Heart left ventricle (tissue), 16 donors: ENCODE measurements at regions not wholly inside any gene's neighbourhood (a gene's known extent, or its start where the extent isn't known, plus 50 kb on each side); places are given as distances from the start of the nearest gene placed in this dataset.
"Not testable (repeated sequence)": the region's sequence is repeated elsewhere in the genome, so short reads cannot be mapped to it uniquely, and the experiment has no call there.

Experiments
- ATAC-seq, 4 donors: fragments of 200-7000 bp; cut with Tn5 transposase; one replicate each; pipeline ENCODE4 v1.9.1; 2020 to 2022; ENCODE audit warnings: moderate library complexity in 4 of 4, mild to moderate bottlenecking in 3 of 4, moderate number of reproducible peaks in 1 of 4
- DNase-seq, 5 donors: peaks; one replicate each; pipeline ENCODE4 v3.0.0-alpha.2; 2020
- H3K27ac ChIP-seq, 12 donors: fragments of 200-600 bp; sonication (generic) in 4 of 12; one replicate each; pipeline versions ENCODE4 v1.5.0 to v1.8.0; 2016 to 2022; ENCODE audit warnings: mild to moderate bottlenecking in 2 of 12
- H3K27me3 ChIP-seq, 9 donors: fragments of 200-600 bp; sonication (generic) in 2 of 9; one replicate each; pipeline versions ENCODE4 v1.5.1 to v1.8.0; 2016 to 2022; ENCODE audit warnings: mild to moderate bottlenecking in 3 of 9
- H3K36me3 ChIP-seq, 9 donors: fragments of 200-600 bp; sonication (generic) in 2 of 9; one replicate each; pipeline versions ENCODE4 v1.5.0 to v1.8.0; 2018 to 2022; ENCODE audit warnings: mild to moderate bottlenecking in 2 of 9
- H3K4me1 ChIP-seq, 12 donors: fragments of 200-600 bp; sonication (generic) in 4 of 12; one replicate each; pipeline versions ENCODE4 v1.5.0 to v1.8.0; 2016 to 2022; ENCODE audit warnings: mild to moderate bottlenecking in 3 of 12
- H3K4me3 ChIP-seq, 12 donors: fragments of 200-600 bp; sonication (generic) in 4 of 12; one replicate each; pipeline versions ENCODE4 v1.5.0 to v1.8.0; 2017 to 2022; ENCODE audit warnings: mild to moderate bottlenecking in 9 of 12, moderate library complexity in 4 of 12
- H3K9me3 ChIP-seq, 12 donors: fragments of 200-600 bp; sonication (generic) in 4 of 12; one replicate each; pipeline versions ENCODE4 v1.5.0 to v1.8.0; 2016 to 2022; ENCODE audit warnings: mild to moderate bottlenecking in 1 of 12
- CTCF ChIP-seq, 12 donors: fragments of 200-600 bp; sonication (generic) in 4 of 12; IDR thresholded peaks; one replicate each; pipeline versions ENCODE4 v1.5.0 to v1.8.0; 2018 to 2022; ENCODE audit warnings: antibody characterized with exemption in 12 of 12, mild to moderate bottlenecking in 5 of 12
- POLR2A ChIP-seq, 2 donors: fragments of 450-650 bp; IDR thresholded peaks; one replicate each; pipeline ENCODE4 v1.6.1; 2017; ENCODE audit warnings: antibody characterized with exemption in 2 of 2, mild to moderate bottlenecking in 2 of 2, moderate library complexity in 2 of 2
- WGBS, 4 donors: extraction: QIAGEN DNeasy Blood & Tissue Kit in 2 of 4; methylation state at CpG; one replicate each; pipeline versions ENCODE4 v1.1.5 to v1.1.7; 2013 to 2018; 5-methylcytosine and 5-hydroxymethylcytosine counted together
- intact Hi-C, 10 donors: fragments of 100-400 bp; cut with DNase I; formaldehyde crosslinking; loops; one replicate each; pipeline versions ENCODE4 v1.11.1 to v1.14.2; 2022
- donor health status: ischemic (EF 13 %, LVEDD 7.1; RV severe dilation, severe dysfunction).
- donor health status: healthy with polysubstance abuse.
- donor health status: DM: no; HTN: yes; CAD: no.
- donor health status: DM: no; HTN: no; CAD: no.
- donor health status: ischemic (EF 25% LVEDD 6.9; RV normal size, moderate dysfunction).
- donor health status: ischemic (EF 25% LVEDD 5.7; RV mildly dilated, moderate dysfunction).
- donor health status: healthy.
- donor health status: DM: yes; HTN: yes; CAD: no.
- donor health status: ischemic (EF 35%, LVEDD 5.7; RV mildly dilated, moderate dysfunction).
- donor health status: nonischemic (EF 11% LVEDD 7.7; RV severe dilation, severe dysfunction).
- donor health status: DM: yes; HTN: yes; CAD: no.
- donor health status: PGD.
- donor health status: ischemic (EF 29% LVEDD 5.4; RV normal size, mild dysfunction).
- donor health status: nonischemic (EF 23%, LVEDD 6.1; RV moderate dilation, normal function).

DNA sequence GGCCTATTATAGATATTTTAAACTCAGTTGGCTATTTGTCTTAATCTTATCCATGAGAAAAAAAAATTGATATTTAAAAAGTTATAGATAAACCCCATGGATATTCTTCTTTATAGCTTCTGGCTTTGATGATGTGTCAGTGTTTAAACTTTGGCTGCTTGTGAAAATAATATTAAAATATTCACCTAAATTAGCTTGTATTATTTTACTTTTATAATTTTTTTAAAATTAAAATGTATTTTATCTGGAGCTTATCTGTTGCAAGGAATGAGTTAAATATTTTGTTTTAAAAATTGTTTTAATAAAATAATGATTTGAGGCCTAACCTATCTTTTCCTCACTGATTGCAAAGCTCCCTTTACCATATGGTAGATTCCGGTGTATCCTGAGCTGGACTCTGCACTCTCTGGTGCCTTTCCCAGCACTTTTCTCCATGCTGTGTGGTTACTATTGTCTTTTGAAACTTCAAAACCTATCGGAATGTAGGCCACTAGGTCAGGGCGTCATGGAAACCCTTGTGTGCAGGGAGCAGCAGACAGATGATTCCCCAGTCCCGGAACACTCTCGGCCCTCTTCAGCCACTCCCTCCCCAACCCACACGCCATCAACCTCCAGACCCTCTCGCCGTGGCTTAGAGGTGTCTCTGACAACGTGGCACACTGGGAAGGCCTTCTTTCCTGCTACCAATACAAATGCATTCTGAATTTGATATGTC, 252.3 kb upstream of the ATP10A start:
- Histone ChIP-seq H3K27me3 (no peaks in the 10 kb centered on the region), H3K4me1 (no peaks in the 10 kb centered on the region), H3K9me3 (no peaks in the 10 kb centered on the region), H3K36me3 (no peaks in the 10 kb centered on the region), H3K4me3 (no peak overlapping the region), H3K27ac (no peak overlapping the region)
- ATAC-seq (no peak), DNase-seq (no peak)
- intact Hi-C loops: no loop called here
- TF ChIP-seq CTCF (IDR thresholded peaks at IDR 0.05) (no peak), POLR2A (IDR thresholded peaks at IDR 0.05) (no peak)
- 58 to 73% (median 65%) methylated on average over 9 of the region's 9 CpGs for WGBS, 4 donors

DNA sequence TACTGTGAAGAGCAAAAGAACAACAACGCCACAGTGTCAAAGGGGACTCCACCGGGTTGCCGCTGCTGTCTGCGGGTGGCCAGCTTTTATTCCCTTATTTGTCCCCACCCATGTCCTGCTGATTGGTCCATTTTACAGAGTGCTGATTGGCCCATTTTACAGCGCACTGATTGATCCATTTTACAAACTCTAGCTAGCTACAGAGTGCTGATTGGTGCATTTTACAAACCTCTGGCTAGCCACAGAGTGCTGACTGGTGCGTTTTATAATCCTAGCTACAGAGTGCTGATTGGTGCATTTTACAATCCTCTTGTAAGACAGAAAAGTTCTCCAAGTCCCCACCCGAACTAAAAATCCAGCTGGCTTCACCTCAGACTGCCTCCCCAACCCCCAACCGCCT, 251.0 kb upstream of the ATP10A start:
- WGBS, 4 donors: 70 to 80% (median 73%) methylated on average over 8 of the region's 8 CpGs
- intact Hi-C loops: not testable (repeated sequence)

DNA sequence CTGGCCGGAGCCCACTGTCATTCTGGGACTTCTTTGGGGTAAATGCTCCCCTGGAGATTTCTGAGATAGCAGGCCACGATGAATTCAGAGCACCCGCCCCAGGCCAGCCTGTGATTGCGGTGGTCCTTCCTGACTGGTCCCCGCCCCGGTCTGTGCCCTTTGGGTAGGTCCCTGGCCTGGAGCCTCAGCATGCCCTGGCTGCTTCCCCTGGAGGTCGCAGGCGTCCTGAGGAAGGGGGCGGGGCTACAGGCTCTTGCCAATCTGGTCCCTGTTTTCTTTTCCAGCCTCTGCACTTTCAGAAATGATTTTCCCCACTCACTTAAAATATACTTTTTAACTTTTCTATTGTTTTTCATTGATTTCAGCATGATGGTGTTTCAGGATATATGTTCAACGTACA, 250.2 kb upstream of the ATP10A start:
- no peaks in the 10 kb centered on the region for H3K9me3 ChIP-seq
- no peak for TF ChIP-seq CTCF (IDR thresholded peaks at IDR 0.05)
- no peak for TF ChIP-seq POLR2A (IDR thresholded peaks at IDR 0.05)
- no peak overlapping the region for H3K27ac ChIP-seq
- intact Hi-C loops: no loop called here
- H3K4me3 ChIP-seq: no peak overlapping the region
- ATAC-seq: no peak
- H3K27me3 ChIP-seq: no peaks in the 10 kb centered on the region
- H3K4me1 ChIP-seq: no peaks in the 10 kb centered on the region
- WGBS, 4 donors: 73 to 82% (median 77%) methylated on average over 10 of the region's 10 CpGs
- H3K36me3 ChIP-seq: no peaks in the 10 kb centered on the region
- no peak for DNase-seq

More for the DNA sequence above, 251.0 kb upstream of the ATP10A start:
- not testable (repeated sequence) for H3K27ac ChIP-seq, H3K4me1 ChIP-seq, H3K36me3 ChIP-seq, ATAC-seq, H3K4me3 ChIP-seq, DNase-seq, H3K9me3 ChIP-seq, H3K27me3 ChIP-seq

GRCh38 chr15:26109203-26109602, 246.1 kb upstream of the ATP10A start:
- peaks cover 0 to 11% (median 2%) of the 10 kb centered on the region in 12 donors for H3K9me3 ChIP-seq
- ATAC-seq (no peak), DNase-seq (no peak)
- H3K27ac ChIP-seq: no peak overlapping the region
- H3K27me3 ChIP-seq: no peaks in the 10 kb centered on the region
- H3K4me1 ChIP-seq: no peaks in the 10 kb centered on the region
- intact Hi-C loops: no loop called here
- WGBS, 4 donors: 60 to 83% (median 70%) methylated on average over 4 of the region's 4 CpGs
- H3K4me3 ChIP-seq: no peak overlapping the region
- no peaks in the 10 kb centered on the region for H3K36me3 ChIP-seq
- TF ChIP-seq CTCF (IDR thresholded peaks at IDR 0.05) (no peak), POLR2A (IDR thresholded peaks at IDR 0.05) (no peak)

DNA sequence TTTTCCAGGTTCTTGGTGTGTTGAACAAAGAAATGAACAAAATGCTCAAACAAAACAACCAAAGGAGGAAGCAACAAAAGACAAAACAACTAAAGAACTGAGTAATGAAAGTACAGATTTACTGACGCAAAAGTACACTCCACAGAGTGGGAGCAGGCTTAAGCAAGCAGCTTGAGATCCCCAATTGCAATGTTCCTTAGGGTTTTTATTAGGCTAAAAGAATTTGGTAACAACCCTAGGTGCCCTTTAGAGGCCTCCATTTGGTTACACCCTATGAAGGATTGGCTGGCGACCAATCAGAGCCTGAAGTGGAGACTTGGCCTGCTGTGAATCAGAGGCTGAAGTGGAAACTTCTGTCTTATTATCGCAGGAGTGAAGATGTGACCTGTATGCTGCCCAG, 243.4 kb upstream of the ATP10A start:
- Histone ChIP-seq H3K9me3 (peaks cover 0 to 11% (median 2%) of the 10 kb centered on the region in 12 donors), H3K4me3 (no peak overlapping the region), H3K4me1 (no peaks in the 10 kb centered on the region), H3K27ac (no peak overlapping the region), H3K36me3 (no peaks in the 10 kb centered on the region), H3K27me3 (no peaks in the 10 kb centered on the region)
- DNase-seq (no peak), ATAC-seq (no peak)
- intact Hi-C loops: no loop called here
- WGBS, 4 donors: 88 to 90% (median 89%) methylated on average over 3 of the region's 3 CpGs
- no peak for TF ChIP-seq POLR2A (IDR thresholded peaks at IDR 0.05)
- no peak for TF ChIP-seq CTCF (IDR thresholded peaks at IDR 0.05)
